ENCODE measurements at regions not wholly inside any gene's neighbourhood (a gene's known extent, or its start where the extent isn't known, plus 50 kb on each side); places are given as distances from the start of the nearest gene placed in this dataset.

DNA sequence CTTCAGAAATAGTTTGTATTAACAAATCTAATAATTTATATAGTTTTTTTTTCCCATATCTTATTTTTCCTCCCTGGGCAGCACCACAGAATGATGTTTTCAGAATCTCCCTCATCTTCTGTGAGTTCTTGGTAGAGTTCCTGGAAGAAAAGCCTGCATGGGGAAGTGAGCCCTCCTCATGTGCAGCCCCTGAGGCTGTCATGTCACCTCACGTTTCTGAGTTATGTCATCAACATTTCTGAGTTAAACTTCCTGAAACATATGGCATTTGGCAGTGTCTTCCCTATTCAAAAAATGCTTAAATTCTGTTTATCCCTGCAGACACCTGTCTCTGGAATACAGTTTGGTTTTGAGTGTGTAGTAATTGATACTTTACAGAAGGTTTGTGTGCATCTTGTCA lies 979.0 kb downstream of the TMEM121 start:
- Histone ChIP-seq H3K4me1 (no peaks in the 10 kb centered on the region), H3K4me3 (no peak overlapping the region), H3K27me3 (no peaks in the 10 kb centered on the region), H3K27ac (no peak overlapping the region), H3K36me3 (no peaks in the 10 kb centered on the region), H3K9me3 (no peaks in the 10 kb centered on the region)
- TF ChIP-seq, protein P1, sequence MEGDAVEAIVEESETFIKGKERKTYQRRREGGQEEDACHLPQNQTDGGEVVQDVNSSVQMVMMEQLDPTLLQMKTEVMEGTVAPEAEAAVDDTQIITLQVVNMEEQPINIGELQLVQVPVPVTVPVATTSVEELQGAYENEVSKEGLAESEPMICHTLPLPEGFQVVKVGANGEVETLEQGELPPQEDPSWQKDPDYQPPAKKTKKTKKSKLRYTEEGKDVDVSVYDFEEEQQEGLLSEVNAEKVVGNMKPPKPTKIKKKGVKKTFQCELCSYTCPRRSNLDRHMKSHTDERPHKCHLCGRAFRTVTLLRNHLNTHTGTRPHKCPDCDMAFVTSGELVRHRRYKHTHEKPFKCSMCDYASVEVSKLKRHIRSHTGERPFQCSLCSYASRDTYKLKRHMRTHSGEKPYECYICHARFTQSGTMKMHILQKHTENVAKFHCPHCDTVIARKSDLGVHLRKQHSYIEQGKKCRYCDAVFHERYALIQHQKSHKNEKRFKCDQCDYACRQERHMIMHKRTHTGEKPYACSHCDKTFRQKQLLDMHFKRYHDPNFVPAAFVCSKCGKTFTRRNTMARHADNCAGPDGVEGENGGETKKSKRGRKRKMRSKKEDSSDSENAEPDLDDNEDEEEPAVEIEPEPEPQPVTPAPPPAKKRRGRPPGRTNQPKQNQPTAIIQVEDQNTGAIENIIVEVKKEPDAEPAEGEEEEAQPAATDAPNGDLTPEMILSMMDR (IDR thresholded peaks at IDR 0.05), result no peak
- no peak for DNase-seq (ENCODE audit: low spot score in 2 of 2)
- intact Hi-C loops (cut with DNase I), result no loop called here

DNA sequence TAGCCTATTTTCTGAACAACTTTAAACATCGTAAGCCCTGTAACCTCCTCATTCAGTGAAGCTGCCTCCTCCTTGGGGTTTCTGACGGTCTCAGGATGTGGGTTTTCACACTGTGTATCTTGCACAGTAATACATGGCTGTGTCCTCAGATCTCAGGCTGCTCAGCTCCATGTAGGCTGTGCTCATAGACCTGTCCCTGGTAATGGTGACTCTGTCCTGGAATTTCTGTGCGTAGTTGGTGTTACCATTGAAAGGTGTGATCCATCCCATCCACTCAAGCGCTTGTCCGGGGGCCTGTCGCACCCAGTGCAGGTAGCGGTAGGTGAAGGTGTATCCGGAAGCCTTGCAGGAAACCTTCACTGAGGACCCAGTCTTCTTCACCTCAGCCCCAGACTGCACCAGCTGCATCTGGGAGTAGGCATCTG lies 980.5 kb downstream of the TMEM121 start:
- DNase-seq (ENCODE audit: low spot score in 2 of 2), result no peak
- no peaks in the 10 kb centered on the region for H3K9me3 ChIP-seq
- H3K36me3 ChIP-seq, result no peaks in the 10 kb centered on the region
- intact Hi-C loops (cut with DNase I), result no loop called here
- H3K4me3 ChIP-seq, result no peak overlapping the region
- TF ChIP-seq, protein P1 (IDR thresholded peaks at IDR 0.05), result no peak
- no peak overlapping the region for H3K27ac ChIP-seq
- no peaks in the 10 kb centered on the region for H3K4me1 ChIP-seq
- H3K27me3 ChIP-seq, result no peaks in the 10 kb centered on the region

GRCh38 chr14:106507354-106507753 lies 981.0 kb downstream of the TMEM121 start:
- intact Hi-C loops (cut with DNase I), result no loop called here
- Histone ChIP-seq H3K27me3 (no peaks in the 10 kb centered on the region), H3K36me3 (no peaks in the 10 kb centered on the region), H3K4me1 (no peaks in the 10 kb centered on the region), H3K27ac (no peak overlapping the region), H3K4me3 (no peak overlapping the region), H3K9me3 (no peaks in the 10 kb centered on the region)
- no peak for DNase-seq (ENCODE audit: low spot score in 2 of 2)
- TF ChIP-seq, protein P1 (IDR thresholded peaks at IDR 0.05), result no peak

- intact Hi-C loops (cut with DNase I), result no loop called here
- H3K9me3 ChIP-seq, result no peaks in the 10 kb centered on the region
- DNase-seq (ENCODE audit: low spot score in 2 of 2), result no peak
- no peaks in the 10 kb centered on the region for H3K36me3 ChIP-seq
- H3K4me1 ChIP-seq, result no peaks in the 10 kb centered on the region
- TF ChIP-seq, protein P1 (IDR thresholded peaks at IDR 0.05), result no peak
- no peak overlapping the region for H3K4me3 ChIP-seq
- no peak overlapping the region for H3K27ac ChIP-seq
- H3K27me3 ChIP-seq, result no peaks in the 10 kb centered on the region
These were observed 981.8 kb downstream of the TMEM121 start for GRCh38 chr14:106508216-106508615.

- TF ChIP-seq, protein P1 (IDR thresholded peaks at IDR 0.05), result no peak
- Histone ChIP-seq H3K4me3 (no peak overlapping the region), H3K36me3 (no peaks in the 10 kb centered on the region), H3K27ac (no peak overlapping the region), H3K27me3 (no peaks in the 10 kb centered on the region), H3K4me1 (no peaks in the 10 kb centered on the region), H3K9me3 (no peaks in the 10 kb centered on the region)
- intact Hi-C loops (cut with DNase I), result no loop called here
- no peak for DNase-seq (ENCODE audit: low spot score in 2 of 2)
These were observed 982.8 kb downstream of the TMEM121 start for GRCh38 chr14:106509176-106509575.

GRCh38 chr14:106509807-106510206 lies 983.4 kb downstream of the TMEM121 start:
- no peak for DNase-seq (ENCODE audit: low spot score in 2 of 2)

More at GRCh38 chr14:106509807-106510206, 983.4 kb downstream of the TMEM121 start:
- Histone ChIP-seq H3K9me3 (no peaks in the 10 kb centered on the region), H3K4me1 (no peaks in the 10 kb centered on the region), H3K4me3 (no peak overlapping the region), H3K36me3 (no peaks in the 10 kb centered on the region), H3K27ac (no peak overlapping the region), H3K27me3 (no peaks in the 10 kb centered on the region)
- intact Hi-C loops (cut with DNase I), result no loop called here
- TF ChIP-seq, protein P1 (IDR thresholded peaks at IDR 0.05), result no peak

Data from ascending aorta (tissue), 2 donors.